CD4-positive, alpha-beta T cell treated with Interleukin-1 beta for 1 hour (primary cell): ENCODE measurements at regions not wholly inside any gene's neighbourhood (a gene's known extent, or its start where the extent isn't known, plus 50 kb on each side); places are given as distances from the start of the nearest gene placed in this dataset.

Source experiments
- DNase-seq, 2 donors: peaks; one replicate each; pipeline ENCODE4 v3.0.0-alpha.2; 2020 to 2022

DNA sequence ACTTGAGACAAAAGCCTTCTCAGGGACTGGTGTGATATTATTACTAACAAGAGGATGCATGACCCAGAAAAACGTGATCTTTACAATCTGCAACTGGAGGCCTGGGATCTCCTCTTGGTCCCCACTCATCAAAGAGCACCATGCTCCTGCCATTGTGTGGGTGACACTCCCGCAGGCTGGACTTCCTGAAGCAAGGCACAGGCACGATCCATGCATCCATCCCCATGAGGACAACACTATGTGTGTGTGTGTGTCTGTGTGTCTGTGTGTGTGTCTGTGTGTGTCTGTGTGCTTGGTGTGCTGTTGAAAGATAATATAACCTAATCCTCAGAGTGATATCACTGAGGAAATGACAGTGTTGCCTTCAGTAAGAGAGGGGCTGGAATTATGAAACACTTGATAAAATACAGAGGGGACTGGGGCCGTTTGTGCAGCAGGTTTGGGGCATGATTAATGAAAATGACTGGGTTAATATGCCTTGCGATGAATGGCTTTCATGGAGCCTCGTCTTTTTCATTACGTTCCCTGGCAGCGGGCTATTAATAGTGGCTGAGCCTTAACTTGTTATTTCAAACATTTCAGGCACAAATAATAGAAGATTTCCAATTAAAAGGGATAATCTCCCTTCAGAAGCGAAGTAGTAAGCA is 180.8 kb upstream of the TCERG1L start:
- DNase-seq: no peak

DNA sequence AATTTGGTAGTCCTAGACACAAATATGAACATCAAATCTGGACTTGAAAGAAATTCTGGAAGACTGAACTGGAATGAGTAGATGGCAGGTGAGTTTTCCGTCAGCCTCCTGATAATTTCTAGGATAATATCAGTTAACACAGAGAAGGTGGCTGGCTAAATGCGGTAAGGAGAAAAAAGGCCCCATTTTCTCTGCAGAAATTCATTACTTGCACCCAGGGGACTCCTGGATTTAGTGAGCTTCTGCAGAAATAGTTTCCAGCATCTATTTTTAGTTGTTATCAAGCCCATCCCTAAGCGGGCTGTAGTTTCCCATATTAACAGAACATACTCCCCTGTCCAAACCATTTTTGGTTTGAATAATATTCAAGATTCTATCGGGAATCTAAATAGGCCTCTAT is 181.9 kb upstream of the TCERG1L start:
- no peak for DNase-seq

DNA sequence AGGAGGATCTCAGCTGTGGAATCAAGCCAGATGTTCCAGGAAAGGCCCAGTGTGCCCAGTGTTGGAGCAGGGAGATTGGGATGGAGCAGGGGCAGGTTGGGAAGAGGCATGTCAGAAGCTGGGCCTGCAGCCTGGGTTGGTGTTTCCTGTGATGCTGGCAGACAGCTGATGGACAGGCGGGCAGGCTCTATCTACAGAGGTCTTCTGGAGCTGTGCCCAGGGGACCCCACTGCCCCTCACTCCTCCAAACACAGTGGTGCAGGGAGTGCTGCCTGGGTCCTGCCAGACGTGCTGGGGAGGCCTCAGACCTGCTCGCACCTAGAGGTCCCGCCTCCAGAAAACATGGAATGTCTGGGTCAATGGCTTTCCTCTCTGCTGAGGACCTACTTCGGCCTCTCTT is 182.9 kb upstream of the TCERG1L start:
- DNase-seq: no peak

DNA sequence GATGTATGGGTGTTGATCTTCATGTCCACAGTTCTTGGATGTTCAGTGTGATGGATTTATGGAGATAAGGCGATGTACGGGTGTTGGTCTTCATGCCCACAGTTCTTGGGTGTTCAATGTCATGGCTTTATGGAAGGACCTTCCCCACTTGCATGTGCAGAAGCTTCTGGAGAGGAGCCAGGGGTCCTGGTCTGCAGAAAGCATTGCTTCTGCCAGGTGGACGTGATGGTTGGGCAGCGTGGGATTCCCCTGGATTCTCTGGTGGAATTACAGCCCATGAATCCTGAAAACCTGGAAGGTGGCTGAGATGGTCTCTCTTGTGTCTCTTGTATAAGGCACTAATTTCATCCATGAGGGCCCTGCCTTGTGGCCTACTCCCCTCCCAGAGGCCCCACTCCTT is 183.7 kb upstream of the TCERG1L start:
- DNase-seq: no peak

DNA sequence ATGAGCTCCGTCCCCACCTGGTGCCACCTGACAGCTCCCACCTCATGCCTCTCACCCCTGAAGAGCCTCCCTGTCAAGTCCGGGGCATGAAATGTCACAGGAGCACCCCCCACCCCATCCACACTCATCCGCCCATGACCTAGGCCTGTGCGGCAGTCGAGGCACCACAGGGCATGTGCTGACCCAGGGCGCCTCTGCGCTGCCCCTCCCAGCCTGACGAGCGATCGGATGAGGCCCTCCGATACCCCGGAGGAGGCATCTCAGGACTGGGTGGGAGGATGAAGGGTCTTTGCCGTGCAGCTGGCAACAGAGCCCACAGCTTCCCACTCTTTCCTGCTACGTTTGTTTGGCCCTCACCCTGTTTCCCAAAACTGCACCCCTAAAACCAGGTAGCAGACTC is 184.4 kb upstream of the TCERG1L start:
- no peak for DNase-seq

DNA sequence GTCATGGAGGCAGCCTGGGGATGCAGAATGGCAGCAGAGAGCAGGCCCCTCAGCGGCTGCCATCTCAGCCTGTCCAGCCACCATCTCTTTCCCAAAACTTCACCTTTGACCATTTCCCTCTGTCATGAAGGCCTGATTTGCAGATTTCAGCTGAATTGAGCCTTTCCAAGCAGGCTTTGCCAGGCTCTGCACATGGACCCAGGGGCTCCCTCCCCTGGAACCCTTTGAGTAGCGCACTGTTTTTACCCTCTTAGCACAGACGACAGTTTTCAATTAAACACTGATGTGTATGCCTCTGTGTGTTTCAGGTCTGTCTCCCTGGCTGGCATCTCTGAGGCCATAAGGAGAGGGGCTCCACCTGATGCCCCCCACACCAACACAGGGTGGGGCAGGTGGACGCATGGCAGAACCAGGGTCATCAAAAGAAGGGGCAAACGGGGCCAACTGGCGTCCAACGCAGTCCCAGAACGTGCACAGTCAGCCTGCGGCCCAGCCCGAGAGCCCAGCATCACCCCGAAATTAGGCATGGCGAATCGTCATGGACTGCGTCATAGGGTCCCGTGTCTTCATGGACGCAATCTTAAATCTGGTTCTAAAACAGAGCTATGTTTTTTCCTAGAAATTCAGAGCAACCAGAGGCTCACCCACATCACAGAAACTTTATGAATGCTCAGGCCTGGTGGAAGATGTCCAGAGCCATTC is 185.0 kb upstream of the TCERG1L start:
- DNase-seq: no peak

DNA sequence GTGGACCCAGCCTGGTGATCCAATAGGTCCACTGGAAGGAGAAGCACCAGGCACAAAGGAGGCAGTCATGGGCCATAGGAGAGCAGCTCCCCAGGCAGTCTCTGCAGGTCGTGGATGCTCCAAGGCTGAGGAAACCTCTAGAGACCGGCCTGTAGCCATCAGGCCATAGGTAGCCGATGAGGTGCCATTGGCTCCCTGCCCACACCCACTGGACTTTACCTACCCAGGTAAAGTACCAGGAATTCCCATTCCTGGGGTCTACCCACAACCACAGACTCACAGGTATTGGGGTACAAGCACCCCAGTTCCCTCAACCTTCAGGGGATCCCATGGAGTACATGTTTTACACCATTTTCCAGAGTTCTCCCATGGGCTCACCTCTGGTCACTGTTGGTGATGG is 188.0 kb upstream of the TCERG1L start:
- DNase-seq: no peak

DNA sequence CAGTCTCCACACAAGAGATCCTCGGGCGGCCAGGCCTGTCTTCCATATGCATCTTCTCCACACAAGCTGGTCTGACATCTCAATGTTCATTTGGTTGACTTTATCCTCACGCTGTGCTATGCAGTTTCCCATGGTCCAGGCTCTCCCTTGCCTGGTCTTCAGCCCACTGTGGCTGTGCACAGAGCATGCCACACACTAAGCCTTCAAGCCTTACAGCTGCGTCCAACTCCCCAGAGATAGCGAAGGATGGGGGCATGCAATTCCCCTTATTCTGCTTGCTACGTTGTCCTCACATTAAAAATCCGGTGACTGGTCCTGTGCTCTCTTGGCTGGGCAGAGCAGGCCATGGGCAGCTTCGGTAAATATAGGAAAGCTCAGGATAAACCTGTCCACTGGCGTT is 188.7 kb upstream of the TCERG1L start:
- DNase-seq: no peak

DNA sequence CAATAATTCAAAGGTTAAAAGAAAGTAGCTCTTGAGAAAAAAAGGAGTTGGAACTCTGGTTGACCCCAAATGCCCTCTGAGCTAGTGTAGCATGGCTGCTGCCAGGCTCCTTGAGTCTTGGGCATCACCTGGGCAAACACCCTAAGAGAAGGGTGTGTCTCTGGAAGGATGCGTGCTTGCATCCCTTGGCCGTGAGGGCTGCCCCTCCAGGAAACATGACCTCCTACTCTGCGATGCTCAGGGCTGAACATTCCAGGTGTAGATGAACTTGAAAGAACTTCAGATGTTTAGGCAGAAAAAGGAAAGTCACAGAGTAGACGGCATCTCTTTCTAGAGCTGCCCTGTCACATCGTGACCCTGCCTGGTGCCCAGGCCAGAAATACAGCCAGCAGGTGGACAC is 189.4 kb upstream of the TCERG1L start:
- DNase-seq: no peak

DNA sequence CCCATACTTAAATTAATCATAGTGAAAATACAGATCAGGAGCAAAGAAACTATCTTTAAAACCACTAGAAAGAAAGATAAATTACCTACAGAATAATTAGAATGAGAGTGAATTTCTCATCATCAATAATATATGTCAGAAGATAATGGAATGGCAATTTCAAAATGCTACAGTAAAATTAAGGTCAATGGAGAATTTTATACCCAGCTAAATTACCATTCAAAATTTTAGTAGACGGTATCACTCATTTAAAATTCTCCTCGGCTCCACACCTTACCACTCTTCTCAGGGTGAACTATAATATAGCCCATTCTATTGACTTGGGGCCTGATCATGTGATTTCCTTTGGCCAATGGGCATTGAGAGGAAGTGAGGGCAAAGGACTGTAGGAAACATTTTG is 192.5 kb upstream of the TCERG1L start:
- no peak for DNase-seq

DNA sequence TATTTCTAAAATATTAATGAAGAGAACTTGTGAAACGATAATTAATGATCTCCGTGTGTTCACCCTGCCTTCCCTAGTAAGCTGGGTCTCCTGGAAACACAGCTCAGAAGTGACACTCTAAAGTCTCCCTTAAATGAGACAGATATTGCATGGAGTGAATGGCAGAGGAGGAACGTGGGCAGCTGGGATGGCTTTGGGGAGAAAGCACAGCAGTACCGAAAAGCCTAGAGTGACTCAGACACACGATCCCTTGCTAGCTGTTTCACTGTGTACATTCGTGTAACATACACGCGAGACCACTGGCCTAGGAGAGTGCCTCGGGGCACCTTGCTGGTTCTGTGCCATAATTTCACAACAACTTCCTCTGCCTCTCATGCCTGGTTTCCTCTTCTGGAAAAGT is 199.9 kb upstream of the TCERG1L start:
- DNase-seq: no peak

DNA sequence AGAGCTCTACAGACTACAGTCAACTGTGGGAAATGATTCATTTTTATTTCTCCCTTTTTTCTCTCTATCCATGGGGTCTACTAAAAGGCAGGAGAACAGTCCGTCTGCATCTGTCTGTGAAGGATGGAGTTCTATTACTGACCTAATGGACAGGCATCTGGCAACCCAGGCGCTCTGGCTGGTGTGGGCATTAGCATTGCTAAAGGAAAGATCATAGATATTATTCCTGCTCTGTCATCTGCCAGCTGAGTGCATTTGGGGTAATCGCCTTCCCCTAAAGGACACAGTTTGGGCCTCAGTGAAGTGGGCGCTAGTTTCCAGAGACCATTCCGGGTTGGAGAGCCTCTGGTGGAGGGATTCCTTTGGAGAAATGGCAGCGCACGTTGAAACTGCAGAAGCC is 201.3 kb upstream of the TCERG1L start:
- no peak for DNase-seq

DNA sequence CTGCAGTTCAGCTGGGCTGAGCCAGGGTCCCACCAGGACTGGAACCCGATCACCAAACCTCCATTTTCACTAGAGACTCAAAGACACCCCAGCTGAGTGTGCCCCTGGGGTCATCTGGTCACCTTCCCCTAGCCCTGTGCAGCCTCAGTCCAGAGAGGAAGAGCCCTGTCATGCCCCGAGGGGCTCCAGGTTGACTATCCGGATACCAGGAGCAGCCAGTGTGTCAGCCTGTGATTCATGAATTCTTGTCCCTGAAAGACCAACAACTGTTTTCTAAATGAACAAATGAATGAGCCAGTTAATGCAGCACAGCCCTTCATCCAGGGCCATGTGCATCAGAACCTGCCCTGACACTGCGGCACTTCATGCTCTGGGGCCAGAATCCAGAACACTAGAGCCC is 201.9 kb upstream of the TCERG1L start:
- no peak for DNase-seq

DNA sequence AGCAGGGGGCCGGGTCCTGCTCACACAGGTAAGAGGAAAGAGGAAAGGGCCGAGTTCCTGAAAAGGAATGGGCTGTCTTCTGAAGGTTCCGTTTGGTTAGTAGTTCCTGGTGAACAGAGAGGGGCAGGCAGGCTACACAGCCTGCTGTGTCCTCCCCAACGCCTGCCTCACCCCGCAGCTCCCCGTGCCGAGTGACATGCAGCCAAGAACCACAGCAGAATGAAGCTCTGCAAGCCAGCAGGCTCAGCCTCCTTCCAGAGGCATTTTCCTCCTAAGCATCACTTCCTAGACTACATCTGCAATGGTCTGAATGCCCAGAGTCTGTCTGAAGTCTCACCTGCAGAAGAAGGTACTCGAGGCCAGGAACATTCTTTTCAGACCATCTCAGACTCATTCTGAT is 202.4 kb upstream of the TCERG1L start:
- DNase-seq: no peak

DNA sequence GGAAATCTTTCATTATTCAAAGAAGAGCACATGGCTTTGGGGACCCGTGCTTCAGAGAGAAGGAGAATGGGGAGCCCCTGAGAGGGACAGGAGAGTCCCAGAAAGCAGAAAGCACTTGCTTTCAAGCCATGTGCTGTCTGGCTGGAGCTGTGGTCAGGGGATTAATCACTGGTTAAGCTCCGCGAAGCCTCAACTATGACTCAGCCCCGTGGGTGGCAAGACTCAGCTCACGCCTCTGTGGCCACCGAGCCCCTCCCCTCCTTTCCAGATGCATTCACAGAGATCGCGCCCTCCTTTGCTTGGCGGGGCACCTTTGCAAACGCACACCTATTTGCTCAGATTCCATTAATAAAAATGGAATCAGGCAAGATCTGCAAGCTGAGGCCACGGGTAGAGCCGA is 202.9 kb upstream of the TCERG1L start:
- no peak for DNase-seq

DNA sequence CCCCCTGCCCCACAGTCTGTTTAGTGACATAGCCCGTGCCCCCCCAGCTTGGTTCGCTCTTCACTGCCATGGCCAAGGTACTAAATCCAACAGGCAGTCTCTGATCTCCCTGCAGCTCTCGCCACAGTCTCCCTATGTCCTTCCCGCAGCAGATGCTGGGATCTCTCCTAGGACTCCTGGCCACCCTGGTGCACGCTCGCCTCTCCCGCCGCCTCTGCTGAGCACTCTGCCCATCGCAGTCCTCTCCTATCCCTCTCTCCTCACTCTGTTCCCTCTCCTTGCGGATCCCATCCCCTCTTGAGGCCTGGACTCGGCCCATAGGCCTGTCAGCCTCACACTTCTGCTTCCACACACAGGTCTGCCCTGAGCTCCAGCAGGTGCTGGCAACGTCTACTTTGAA is 204.8 kb upstream of the TCERG1L start:
- DNase-seq: no peak

DNA sequence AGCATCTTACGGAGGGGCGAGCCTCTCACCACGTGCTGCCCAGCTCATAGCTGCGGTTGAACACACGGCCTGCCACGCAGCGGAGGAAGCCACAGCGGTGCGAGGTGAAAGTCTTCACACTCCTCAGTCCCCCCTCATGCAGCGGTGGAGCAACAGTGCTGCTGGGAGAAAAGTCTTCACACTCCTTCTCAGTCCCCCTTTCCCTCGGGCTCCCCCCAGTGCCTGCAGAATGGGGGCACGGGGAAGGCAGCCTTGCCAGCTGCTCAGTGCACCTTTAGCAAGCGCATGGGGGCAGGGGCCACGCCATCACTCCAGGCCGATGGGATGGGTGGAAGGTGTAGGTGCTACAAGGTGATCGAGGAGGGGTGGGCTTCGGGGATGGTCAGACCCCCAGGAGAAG is 206.3 kb upstream of the TCERG1L start:
- no peak for DNase-seq

DNA sequence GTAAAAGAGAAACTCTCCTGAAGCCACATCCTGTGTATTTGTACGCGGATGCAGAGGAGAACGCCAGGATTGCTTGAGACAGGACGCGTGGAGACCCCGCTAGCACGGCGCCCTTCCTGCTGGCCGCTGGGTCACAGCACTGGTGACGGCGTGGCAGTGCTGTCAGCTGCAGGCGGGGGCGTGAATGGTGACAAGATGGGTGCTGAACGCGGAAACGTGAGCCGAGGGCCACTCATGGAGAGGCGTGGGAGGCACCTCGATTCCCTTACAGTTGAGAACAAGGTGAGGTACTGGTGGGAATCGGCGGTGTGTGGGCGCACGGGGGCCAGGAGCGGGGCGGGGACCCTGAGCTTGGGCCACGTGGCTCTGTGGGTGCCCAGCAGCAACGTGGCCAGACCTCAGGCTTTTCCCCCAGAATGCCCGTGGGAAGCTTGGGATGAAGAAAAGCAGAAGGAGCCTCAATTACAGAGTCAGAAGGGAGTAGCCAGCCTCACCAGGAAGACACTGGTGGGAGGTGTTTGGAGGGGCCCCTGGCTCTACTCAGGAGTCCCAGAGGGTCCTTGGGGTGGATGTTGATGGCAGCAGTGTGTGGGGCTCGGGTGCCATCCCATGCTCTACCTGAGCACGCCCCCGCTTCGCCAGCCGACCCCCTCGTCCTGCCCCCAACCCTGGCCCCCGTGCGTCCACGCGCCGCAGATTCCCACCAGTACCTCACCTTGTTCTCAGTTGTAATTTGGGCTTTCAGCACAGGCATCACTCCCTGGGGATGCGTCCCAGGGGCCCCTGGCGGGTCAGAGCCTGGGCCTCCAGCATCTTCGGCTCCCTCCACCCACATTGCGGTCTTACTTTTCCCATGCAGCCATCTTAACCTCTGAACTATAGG is 208.4 kb upstream of the TCERG1L start:
- DNase-seq: no peak

DNA sequence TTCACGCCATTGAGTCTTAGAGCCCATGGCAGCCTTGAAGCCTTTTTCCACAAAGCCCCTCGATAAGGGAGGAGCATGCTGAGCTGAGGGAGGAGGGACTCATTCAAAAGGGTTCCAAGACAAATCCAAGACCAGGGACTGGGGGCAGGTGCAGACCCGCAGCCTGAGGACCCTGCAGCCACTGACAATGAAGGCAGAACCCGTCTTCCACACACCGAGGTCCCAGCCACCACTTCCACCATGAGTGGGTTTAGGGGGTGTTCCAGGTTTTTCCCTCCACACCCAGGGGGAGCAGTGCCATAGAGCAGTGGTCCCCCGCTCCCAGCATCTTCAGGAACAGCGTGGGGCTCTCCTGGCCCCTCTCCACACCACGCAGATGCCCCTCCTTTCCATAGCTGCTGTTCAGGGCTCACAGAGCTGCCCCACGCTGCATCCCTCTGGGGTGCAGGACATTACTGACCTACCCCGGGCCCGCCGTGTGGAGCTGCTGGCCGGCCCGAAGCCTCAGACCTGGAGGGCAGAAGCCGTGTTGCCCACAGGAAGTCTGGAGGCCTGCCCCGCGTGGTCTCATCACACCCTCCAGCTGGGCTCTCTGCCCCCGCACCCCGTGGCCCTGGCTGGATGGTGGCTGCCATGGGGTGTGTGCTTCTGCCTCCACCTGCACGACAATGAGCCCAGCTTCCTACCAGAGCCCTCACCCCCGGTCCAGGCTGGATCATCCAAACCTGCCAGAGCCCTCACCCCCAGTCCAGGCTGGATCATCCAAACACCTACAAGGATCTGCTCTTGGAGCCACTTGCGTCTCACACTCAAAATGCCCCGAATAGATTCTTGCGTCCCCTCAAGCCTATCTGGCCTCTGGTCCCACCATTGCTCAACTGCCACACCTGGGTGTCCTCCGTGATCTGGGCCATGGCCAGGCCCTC is 220.0 kb upstream of the TCERG1L start:
- DNase-seq: no peak

DNA sequence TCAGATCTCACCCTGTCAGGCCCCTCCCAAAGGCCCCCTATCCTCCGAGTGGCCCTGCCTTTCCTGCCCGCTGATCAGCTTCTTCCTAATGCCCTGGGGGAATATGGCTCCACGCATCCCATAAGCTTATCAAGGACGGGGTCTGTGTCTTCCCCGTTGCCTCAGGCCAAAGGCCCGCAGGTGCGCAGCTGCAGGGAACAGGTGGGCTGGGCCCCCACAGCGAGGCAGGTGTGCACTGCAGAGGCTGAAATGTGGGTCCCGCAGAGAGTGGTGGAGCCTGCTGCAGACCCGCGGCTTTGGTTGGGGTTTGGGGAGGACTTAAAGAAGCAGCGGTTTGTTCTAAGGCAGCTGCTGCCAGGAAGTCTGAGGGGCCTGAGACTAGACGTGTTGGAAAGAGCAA is 220.8 kb upstream of the TCERG1L start:
- DNase-seq: no peak

DNA sequence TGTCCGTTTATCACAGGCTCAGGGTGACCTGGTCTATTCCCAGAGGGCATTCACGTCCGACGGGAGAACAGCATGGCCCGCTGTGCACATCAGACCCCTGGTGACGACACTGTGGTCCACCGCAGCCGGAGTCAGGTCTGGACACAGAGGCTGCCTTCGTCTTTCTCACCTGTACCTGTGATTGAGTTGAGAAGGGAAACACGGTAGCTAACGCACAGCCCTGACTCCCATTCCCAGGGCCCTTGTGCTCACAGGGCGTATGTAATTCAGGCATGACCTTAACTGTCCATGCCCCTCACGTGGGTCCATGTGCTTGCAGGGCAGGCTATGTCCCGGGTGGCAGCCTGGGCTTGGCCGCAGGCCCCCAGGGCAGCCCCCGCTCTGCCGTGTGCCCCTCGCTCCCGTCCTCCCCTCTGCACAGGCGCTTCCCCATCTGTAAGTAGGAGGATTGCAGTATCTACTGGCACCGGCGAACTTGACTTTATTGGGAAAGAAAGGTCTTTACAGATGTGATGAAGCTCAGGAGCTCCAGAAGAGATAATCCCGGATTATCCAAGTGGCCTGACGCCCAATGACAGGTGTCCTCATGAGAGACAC is 221.3 kb upstream of the TCERG1L start:
- no peak for DNase-seq

DNA sequence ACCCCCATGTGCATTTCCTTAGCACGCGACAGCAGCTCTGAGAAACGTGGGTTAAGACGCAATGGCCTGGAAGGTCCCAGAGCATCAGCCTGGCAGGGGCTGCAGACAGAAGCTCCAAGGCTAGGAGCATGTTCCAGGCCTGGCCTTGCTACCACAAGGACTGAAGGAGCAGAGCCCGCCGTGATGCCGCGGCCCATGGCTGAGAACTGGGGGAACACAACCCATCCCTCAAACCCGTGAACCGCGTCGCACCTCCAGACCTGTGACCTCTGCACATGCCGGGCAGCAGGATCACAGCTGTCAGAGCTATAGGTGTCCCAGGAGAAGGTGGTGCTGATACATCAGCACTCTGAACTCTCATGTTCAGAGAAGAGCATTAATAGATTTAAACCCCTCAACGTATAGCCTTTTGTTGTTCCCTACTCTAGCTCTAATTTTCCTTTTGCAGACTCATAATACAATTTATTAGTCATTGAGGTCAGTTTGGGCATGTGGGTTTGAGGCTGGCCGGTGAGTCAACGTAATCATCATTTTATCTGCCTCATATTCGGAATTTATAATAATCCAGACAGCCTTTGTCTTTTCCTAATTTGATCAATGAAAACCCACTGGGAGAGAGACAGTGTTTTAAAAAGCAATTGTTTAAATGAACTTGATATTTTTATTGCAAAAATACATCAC is 222.5 kb upstream of the TCERG1L start:
- no peak for DNase-seq
